HG02798 (cell line): ENCODE measurements at regions not wholly inside any gene's neighbourhood (a gene's known extent, or its start where the extent isn't known, plus 50 kb on each side); places are given as distances from the start of the nearest gene placed in this dataset.

Experiments used
- ATAC-seq: cut with Tn5 transposase; IDR thresholded peaks from one replicate; pipeline ENCODE4 v1.9.1; 2021; ENCODE audit warnings: mild to moderate bottlenecking; ENCODE audit not compliant: unreplicated experiment, poor library complexity

GRCh38 chr10:94274142-94274787 lies 88.5 kb downstream of the NOC3L start:
- ATAC-seq: no peak

DNA sequence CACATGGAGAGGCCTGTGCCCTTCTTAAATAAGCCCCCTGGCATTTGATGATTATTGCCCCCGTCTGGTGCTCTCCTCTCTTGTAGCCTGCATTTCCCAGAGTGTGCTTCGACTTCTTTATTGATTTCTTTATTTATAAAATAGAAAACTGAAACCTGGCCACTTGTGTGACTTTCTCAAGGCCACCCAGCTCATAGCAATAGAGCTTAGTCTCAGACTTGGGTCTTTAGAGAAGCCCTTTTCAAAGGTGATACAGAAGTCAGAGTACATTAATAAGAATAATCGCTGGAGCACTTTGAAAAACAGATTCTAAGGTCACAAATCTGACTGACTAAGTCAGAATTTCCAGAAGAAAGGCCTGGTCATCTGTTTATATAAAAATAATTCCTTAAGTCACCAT lies 86.6 kb downstream of the NOC3L start:
- ATAC-seq: no peak

DNA sequence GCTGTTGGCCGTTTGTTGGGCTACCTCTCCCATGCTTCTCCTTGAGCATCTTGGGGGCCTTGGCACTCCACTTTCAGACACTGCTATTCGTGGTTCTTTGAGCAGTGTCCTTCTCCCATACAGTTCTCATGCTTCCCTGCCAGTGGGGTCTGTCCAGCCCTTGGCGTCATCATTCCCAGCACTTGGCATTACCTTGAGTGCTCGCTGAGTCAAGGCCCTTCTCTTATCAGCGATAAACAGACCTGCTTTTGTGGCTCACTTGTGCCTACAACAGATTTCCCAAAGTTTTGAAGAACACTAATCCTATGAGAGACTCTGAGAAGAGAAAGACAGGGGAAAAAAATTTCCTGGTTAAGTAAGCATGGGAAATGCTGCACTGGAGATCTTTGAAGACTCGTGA lies 85.3 kb downstream of the NOC3L start:
- ATAC-seq: no peak

DNA sequence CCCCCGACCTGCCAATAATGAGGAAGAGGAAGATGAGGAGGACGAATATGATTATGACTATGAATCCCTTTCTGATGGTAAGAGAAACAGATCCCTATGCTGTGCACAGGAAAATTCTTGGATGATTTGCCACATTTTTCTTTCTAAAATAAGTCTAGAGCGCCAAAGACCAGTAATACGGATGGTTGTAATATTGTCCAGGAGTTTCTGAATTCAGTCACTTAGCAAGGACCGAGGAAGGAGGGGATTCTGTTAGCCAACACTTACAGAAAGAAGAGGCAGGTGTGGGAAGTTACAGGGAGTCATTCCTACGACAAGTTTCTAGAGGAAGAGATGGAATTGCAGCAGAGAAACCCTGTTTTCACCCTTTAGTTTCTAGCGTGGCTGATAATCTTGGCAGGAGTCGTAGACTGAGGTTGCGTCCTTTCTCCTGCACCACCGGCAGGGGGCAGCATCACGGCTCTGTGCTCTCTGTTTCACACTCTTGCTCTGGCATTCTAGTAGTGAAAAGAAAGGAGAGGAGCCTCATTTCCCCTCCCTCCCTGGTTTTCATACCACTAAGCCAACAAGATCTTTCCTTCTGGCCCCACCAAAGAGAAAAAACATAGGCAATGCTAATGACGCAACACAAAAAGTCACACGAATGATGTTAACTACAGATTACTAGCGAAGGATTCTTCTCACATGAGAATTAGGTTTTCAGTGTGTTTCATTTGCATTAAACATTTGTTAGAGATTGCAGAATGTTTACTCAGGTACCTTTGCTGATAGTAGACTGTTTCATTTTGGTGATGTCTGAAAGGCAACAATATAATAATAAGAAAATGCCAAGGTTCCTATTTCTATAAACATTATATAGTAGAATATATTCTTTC lies 82.7 kb downstream of the NOC3L start:
- ATAC-seq: peak; percentile 81

DNA sequence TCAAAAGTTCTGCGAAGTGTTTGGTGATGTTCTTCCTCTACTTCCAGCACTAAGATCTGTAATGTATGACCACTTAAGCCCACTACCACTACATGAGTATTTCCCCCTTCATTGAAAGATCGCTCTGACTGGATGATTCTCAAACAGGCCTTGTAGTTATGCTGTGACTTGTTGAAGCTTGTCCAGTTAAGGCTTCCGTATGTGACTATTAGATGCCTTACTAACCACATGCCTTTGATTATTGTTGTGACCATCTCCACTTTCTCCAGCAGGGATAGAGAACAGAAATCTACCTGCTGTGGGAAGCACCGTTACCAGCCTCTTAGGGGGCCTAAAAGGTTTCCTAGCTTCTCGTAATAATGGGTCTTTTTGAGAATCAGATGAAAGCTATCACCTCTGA lies 81.1 kb downstream of the NOC3L start:
- ATAC-seq: no peak

DNA sequence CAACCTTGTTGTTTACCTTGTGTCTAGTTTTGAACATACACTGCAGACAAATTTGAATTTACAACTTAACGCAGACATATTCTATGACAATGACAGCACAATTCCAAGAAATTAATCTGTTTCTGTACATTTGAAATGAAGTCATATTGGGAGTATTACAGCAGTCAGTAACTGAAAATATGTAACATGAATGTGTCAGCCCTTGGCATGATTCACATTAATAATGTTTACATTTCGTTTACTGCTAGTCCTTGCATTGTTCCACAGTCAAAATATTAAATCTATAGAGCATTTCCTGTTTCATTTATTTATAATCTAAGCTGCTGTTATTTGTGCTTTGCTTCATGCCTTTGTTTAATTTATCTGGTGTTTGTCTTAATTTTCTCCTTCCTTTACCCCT lies 80.4 kb downstream of the NOC3L start:
- ATAC-seq: no peak
